Fibroblast of lung (primary cell): ENCODE measurements at regions not wholly inside any gene's neighbourhood (a gene's known extent, or its start where the extent isn't known, plus 50 kb on each side); places are given as distances from the start of the nearest gene placed in this dataset.

Experiments
- DNase-seq, 2 donors: peaks; one replicate each; pipeline versions ENCODE4 v3.0.0 to v3.0.0-alpha.2; 2010; ENCODE audit warnings: low read depth in 2 of 2
- H2AFZ ChIP-seq: 2 replicates; pipeline ENCODE4 v1.5.1; 2012; ENCODE audit warnings: low read length, control low read depth, inconsistent platforms
- H3K27ac ChIP-seq: 2 replicates; pipeline ENCODE4 v1.5.1; 2011; ENCODE audit warnings: low read length, control low read depth; ENCODE audit not compliant: insufficient read depth
- H3K27me3 ChIP-seq: 2 replicates; pipeline ENCODE4 v1.5.1; 2011; ENCODE audit warnings: mild to moderate bottlenecking, low read length; ENCODE audit not compliant: control insufficient read depth, insufficient read depth
- H3K36me3 ChIP-seq: 2 replicates; pipeline ENCODE4 v1.5.1; 2011; ENCODE audit warnings: low read length; ENCODE audit not compliant: control insufficient read depth, insufficient read depth
- H3K4me1 ChIP-seq: 2 replicates; pipeline ENCODE4 v1.5.1; 2011; ENCODE audit warnings: low read length; ENCODE audit not compliant: control insufficient read depth, insufficient read depth; ENCODE audit errors: extremely low read depth
- H3K4me2 ChIP-seq: 2 replicates; pipeline ENCODE4 v1.5.1; 2011; ENCODE audit warnings: low read length, control low read depth; ENCODE audit not compliant: insufficient read depth; ENCODE audit errors: extremely low read depth
- H3K4me3 ChIP-seq, 4 experiments: fragments of 200-600 bp in 1 of 4; sonication (generic) in 1 of 4; replicated peaks in 1 of 4; 2 replicates each; pipeline ENCODE4 v1.5.1; 2011 to 2016; ENCODE audit warnings: low read length in 4 of 4, low read depth in 3 of 4, mild to moderate bottlenecking in 3 of 4, control low read depth in 2 of 4, inconsistent platforms in 1 of 4, mixed read lengths in 1 of 4; ENCODE audit not compliant: insufficient read depth in 1 of 4; ENCODE audit errors: control extremely low read depth in 1 of 4
- H3K79me2 ChIP-seq: 2 replicates; pipeline ENCODE4 v1.5.1; 2012; ENCODE audit warnings: mild to moderate bottlenecking, low read length, inconsistent platforms; ENCODE audit not compliant: control insufficient read depth, insufficient read depth
- H3K9ac ChIP-seq: 2 replicates; pipeline ENCODE4 v1.5.1; 2011; ENCODE audit warnings: mild to moderate bottlenecking, low read length, control low read depth; ENCODE audit not compliant: insufficient read depth
- H3K9me3 ChIP-seq: 2 replicates; pipeline ENCODE4 v1.5.1; 2012; ENCODE audit warnings: low read depth, low read length; ENCODE audit not compliant: control insufficient read depth, insufficient read depth
- H4K20me1 ChIP-seq: 2 replicates; pipeline ENCODE4 v1.5.1; 2011; ENCODE audit warnings: low read length; ENCODE audit not compliant: control insufficient read depth, insufficient read depth; ENCODE audit errors: extremely low read depth
- EZH2 ChIP-seq: IDR thresholded peaks from 2 replicates; pipeline ENCODE4 v1.5.1; 2012; ENCODE audit warnings: low read length, control low read depth, mild to moderate bottlenecking; ENCODE audit errors: missing control alignments
- TF ChIP-seq, protein P1 (sequence below), 2 donors: IDR thresholded peaks in 1 of 2; conservative IDR thresholded peaks in 1 of 2; 1 replicate in 1 of 2; 2 replicates in 1 of 2; pipeline ENCODE4 v1.5.1; 2011 to 2012; ENCODE audit warnings: low read length in 2 of 2, control low read depth in 1 of 2, inconsistent platforms in 1 of 2, low read depth in 1 of 2, mild to moderate bottlenecking in 1 of 2

DNA sequence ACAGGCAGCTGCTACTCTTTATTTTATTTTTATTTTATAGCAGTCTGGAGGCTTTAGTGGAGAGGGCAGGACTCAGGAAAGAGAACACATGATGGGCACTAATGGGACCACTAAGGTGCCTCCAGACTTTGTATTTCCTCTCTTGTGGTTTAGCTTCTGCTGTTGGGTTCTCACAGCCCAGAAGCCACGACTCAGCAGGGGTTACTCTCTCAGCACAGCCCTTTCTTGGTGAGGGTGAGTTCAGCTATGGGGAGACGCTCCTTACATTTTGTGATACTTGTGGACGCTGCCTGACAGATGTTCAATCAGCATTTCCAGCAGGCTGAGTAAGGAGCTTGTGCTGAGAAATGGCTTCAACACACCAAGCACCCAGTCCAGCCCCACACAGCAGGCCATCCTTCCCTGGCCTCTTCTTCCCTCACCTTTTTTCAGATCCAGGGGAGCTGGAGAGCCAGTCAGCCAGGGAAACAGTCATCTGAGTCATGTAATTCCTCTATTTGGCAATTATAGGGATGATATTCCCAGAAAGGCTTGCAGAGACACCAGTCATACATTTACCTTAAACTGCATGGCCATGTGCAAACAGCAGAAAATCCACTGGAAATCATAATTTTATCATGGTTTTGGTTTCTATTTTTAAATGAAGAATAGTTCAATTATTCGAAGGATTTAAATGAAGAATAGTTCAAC is 53.2 kb upstream of the RAB3GAP2 start:
- Histone ChIP-seq H3K27ac (no peak overlapping the region), H3K36me3 (no peaks in the 10 kb centered on the region)
- DNase-seq = no peak

GRCh38 chr1:220323717-220324116 is 51.5 kb upstream of the RAB3GAP2 start:
- H3K4me1 ChIP-seq = no peaks in the 10 kb centered on the region
- no peaks in the 10 kb centered on the region for H3K27me3 ChIP-seq

More for the DNA sequence above, 53.2 kb upstream of the RAB3GAP2 start:
- Histone ChIP-seq H3K4me2 (no peak overlapping the region), H3K9ac (no peak overlapping the region), H4K20me1 (no peaks in the 10 kb centered on the region), H2AFZ (no peak overlapping the region), H3K79me2 (no peaks in the 10 kb centered on the region), H3K9me3 (no peaks in the 10 kb centered on the region), H3K27me3 (no peaks in the 10 kb centered on the region), H3K4me1 (no peaks in the 10 kb centered on the region), H3K4me3 (no peak overlapping the region)
- TF ChIP-seq, protein P1, sequence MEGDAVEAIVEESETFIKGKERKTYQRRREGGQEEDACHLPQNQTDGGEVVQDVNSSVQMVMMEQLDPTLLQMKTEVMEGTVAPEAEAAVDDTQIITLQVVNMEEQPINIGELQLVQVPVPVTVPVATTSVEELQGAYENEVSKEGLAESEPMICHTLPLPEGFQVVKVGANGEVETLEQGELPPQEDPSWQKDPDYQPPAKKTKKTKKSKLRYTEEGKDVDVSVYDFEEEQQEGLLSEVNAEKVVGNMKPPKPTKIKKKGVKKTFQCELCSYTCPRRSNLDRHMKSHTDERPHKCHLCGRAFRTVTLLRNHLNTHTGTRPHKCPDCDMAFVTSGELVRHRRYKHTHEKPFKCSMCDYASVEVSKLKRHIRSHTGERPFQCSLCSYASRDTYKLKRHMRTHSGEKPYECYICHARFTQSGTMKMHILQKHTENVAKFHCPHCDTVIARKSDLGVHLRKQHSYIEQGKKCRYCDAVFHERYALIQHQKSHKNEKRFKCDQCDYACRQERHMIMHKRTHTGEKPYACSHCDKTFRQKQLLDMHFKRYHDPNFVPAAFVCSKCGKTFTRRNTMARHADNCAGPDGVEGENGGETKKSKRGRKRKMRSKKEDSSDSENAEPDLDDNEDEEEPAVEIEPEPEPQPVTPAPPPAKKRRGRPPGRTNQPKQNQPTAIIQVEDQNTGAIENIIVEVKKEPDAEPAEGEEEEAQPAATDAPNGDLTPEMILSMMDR (conservative IDR thresholded peaks at IDR 0.05 in 1 of 2, IDR thresholded peaks at IDR 0.05 in 1 of 2; ENCODE audit: low read depth in 1 of 2, low read length in 2 of 2) = no peak
- TF ChIP-seq EZH2 = no peak

GRCh38 chr1:220322570-220322969 is 50.3 kb upstream of the RAB3GAP2 start:
- Histone ChIP-seq H3K4me3 (no peak overlapping the region), H3K79me2 (no peaks in the 10 kb centered on the region), H4K20me1 (no peaks in the 10 kb centered on the region), H3K27ac (no peak overlapping the region), H3K4me2 (no peak overlapping the region), H2AFZ (no peak overlapping the region), H3K27me3 (no peaks in the 10 kb centered on the region), H3K36me3 (no peaks in the 10 kb centered on the region), H3K4me1 (no peaks in the 10 kb centered on the region), H3K9me3 (no peaks in the 10 kb centered on the region), H3K9ac (no peak overlapping the region)
- DNase-seq = no peak
- TF ChIP-seq, protein P1 (conservative IDR thresholded peaks at IDR 0.05 in 1 of 2, IDR thresholded peaks at IDR 0.05 in 1 of 2; ENCODE audit: low read depth in 1 of 2, low read length in 2 of 2) = no peak
- no peak for TF ChIP-seq EZH2

More at GRCh38 chr1:220323717-220324116, 51.5 kb upstream of the RAB3GAP2 start:
- TF ChIP-seq, protein P1 (conservative IDR thresholded peaks at IDR 0.05 in 1 of 2, IDR thresholded peaks at IDR 0.05 in 1 of 2; ENCODE audit: low read depth in 1 of 2, low read length in 2 of 2) = no peak
- no peak for TF ChIP-seq EZH2
- H4K20me1 ChIP-seq = no peaks in the 10 kb centered on the region
- DNase-seq = no peak
- no peaks in the 10 kb centered on the region for H3K79me2 ChIP-seq
- H2AFZ ChIP-seq = no peak overlapping the region
- H3K36me3 ChIP-seq = no peaks in the 10 kb centered on the region
- H3K4me2 ChIP-seq = no peak overlapping the region
- no peak overlapping the region for H3K27ac ChIP-seq
- H3K9me3 ChIP-seq = no peaks in the 10 kb centered on the region
- no peak overlapping the region for H3K4me3 ChIP-seq
- no peak overlapping the region for H3K9ac ChIP-seq
